GM12874 (cell line): ENCODE measurements at regions not wholly inside any gene's neighbourhood (a gene's known extent, or its start where the extent isn't known, plus 50 kb on each side); places are given as distances from the start of the nearest gene placed in this dataset.

Experiments used
- CTCF ChIP-seq: IDR thresholded peaks from 2 replicates; pipeline ENCODE4 v1.5.1; 2011; ENCODE audit warnings: low read depth, mild to moderate bottlenecking, control low read depth, low read length, moderate library complexity; ENCODE audit not compliant: insufficient read depth

- no peak for TF ChIP-seq CTCF
Observed at GRCh38 chr6:22081709-22082108, 215.1 kb downstream of the PRL start.

- TF ChIP-seq CTCF, result no peak
Observed at GRCh38 chr6:22082218-22082617, 214.6 kb downstream of the PRL start.

- TF ChIP-seq CTCF, result no peak
Observed at GRCh38 chr6:22083119-22083518, 213.7 kb downstream of the PRL start.

- TF ChIP-seq CTCF, result no peak
Observed at GRCh38 chr6:22087960-22088706, 208.7 kb downstream of the PRL start.

- no peak for TF ChIP-seq CTCF
Observed at GRCh38 chr6:22091424-22091948, 205.3 kb downstream of the PRL start.

- no peak for TF ChIP-seq CTCF
Observed at GRCh38 chr6:22095836-22096235, 201.0 kb downstream of the PRL start.

- no peak for TF ChIP-seq CTCF
Observed at GRCh38 chr6:22098601-22099031, 198.2 kb downstream of the PRL start.
